HCT116 (cell line): ENCODE measurements at regions not wholly inside any gene's neighbourhood (a gene's known extent, or its start where the extent isn't known, plus 50 kb on each side); places are given as distances from the start of the nearest gene placed in this dataset.

Experiments
- ATF3 ChIP-seq: IDR thresholded peaks from 2 replicates; pipeline ENCODE4 v1.6.1; 2012
- CTCF ChIP-seq, 3 experiments: fragments of 200-600 bp in 1 of 3; sonication (generic) in 1 of 3; IDR thresholded peaks in 2 of 3; conservative IDR thresholded peaks in 1 of 3; 2 replicates each; pipeline ENCODE4 v1.5.1; 2012 to 2017; ENCODE audit warnings: low read depth in 2 of 3, low read length in 2 of 3, antibody characterized with exemption in 1 of 3, borderline replicate concordance in 1 of 3, control low read depth in 1 of 3, mild to moderate bottlenecking in 1 of 3, mixed read lengths in 1 of 3, mixed run types in 1 of 3, moderate library complexity in 1 of 3; ENCODE audit not compliant: insufficient read depth in 1 of 3
- EGR1 ChIP-seq: IDR thresholded peaks from 2 replicates; pipeline ENCODE4 v1.6.1; 2012; ENCODE audit warnings: low read depth
- EZH2 ChIP-seq: fragments of 200-600 bp; sonication (generic); IDR thresholded peaks from 2 replicates; pipeline ENCODE4 v1.6.1; 2017; ENCODE audit warnings: antibody characterized with exemption, mixed run types
- JUND ChIP-seq: IDR thresholded peaks from 2 replicates; pipeline ENCODE4 v1.6.1; 2012
- MAX ChIP-seq: IDR thresholded peaks from 2 replicates; pipeline ENCODE4 v1.6.1; 2012
- POLR2A ChIP-seq: IDR thresholded peaks from 2 replicates; pipeline ENCODE4 v1.7.0; 2011; ENCODE audit warnings: borderline replicate concordance; ENCODE audit not compliant: insufficient read depth, insufficient read length; ENCODE audit errors: extremely low read depth
- POLR2AphosphoS5 ChIP-seq: IDR thresholded peaks from 2 replicates; pipeline ENCODE4 v1.6.1; 2011; ENCODE audit warnings: mild to moderate bottlenecking, low read depth, low read length, moderate library complexity
- YY1 ChIP-seq: IDR thresholded peaks from 2 replicates; pipeline ENCODE4 v1.6.1; 2011; ENCODE audit warnings: low read length, low read depth, moderate library complexity, mild to moderate bottlenecking; ENCODE audit not compliant: insufficient replicate concordance; ENCODE audit errors: extremely low read depth
- ZBTB33 ChIP-seq: IDR thresholded peaks from 2 replicates; pipeline ENCODE4 v1.6.1; 2011; ENCODE audit warnings: mild to moderate bottlenecking, low read length, moderate library complexity; ENCODE audit not compliant: insufficient replicate concordance; ENCODE audit errors: extremely low read depth
- ZFX ChIP-seq: fragments of 450-650 bp; IDR thresholded peaks from 2 replicates; pipeline ENCODE4 v1.6.1; 2017
- ZNF274 ChIP-seq: fragments of 200-500 bp; sonication (Bioruptor generic); IDR thresholded peaks from 2 replicates; pipeline ENCODE4 v1.6.1; 2014; ENCODE audit warnings: mild to moderate bottlenecking, low read depth, low read length, inconsistent platforms

- TF ChIP-seq YY1 (no peak), ATF3 (no peak), POLR2A (no peak), CTCF (IDR thresholded peaks at IDR 0.05 in 2 of 3, conservative IDR thresholded peaks at IDR 0.05 in 1 of 3; ENCODE audit: borderline replicate concordance in 1 of 3, insufficient read depth in 1 of 3, low read depth in 2 of 3, low read length in 2 of 3) (no peak), ZFX (no peak), EZH2 (no peak), JUND (no peak), ZNF274 (no peak), MAX (no peak), EGR1 (no peak), POLR2AphosphoS5 (no peak), ZBTB33 (no peak)
Measured at GRCh38 chr7:81394029-81394428, 375.8 kb downstream of the HGF start.
